SK-N-MC (cell line): ENCODE measurements at regions not wholly inside any gene's neighbourhood (a gene's known extent, or its start where the extent isn't known, plus 50 kb on each side); places are given as distances from the start of the nearest gene placed in this dataset.

Source experiments
- FOXP2 ChIP-seq: optimal IDR thresholded peaks from 2 replicates; pipeline ENCODE3; 2011; ENCODE audit warnings: mild to moderate bottlenecking, moderate library complexity; ENCODE audit not compliant: insufficient read depth; ENCODE audit errors: extremely low read length, control extremely low read depth
- POLR2AphosphoS5 ChIP-seq: IDR thresholded peaks from 2 replicates; pipeline ENCODE4 v1.6.1; 2012; ENCODE audit warnings: mild to moderate bottlenecking, low read depth, low read length, borderline replicate concordance

- no peak for TF ChIP-seq POLR2AphosphoS5
- no peak for TF ChIP-seq FOXP2
Measured at GRCh38 chr7:17671956-17672355, 268.3 kb downstream of the SNX13 start.
